Esophagus muscularis mucosa (tissue), 4 donors: ENCODE measurements at regions not wholly inside any gene's neighbourhood (a gene's known extent, or its start where the extent isn't known, plus 50 kb on each side); places are given as distances from the start of the nearest gene placed in this dataset.
"Not testable (repeated sequence)": the region's sequence is repeated elsewhere in the genome, so short reads cannot be mapped to it uniquely, and the experiment has no call there.

Experiments
- DNase-seq: peaks from one replicate; pipeline ENCODE4 v3.0.0-alpha.2; 2017; ENCODE audit errors: extremely low spot score
- H3K27ac ChIP-seq, 4 donors: fragments of 200-600 bp; sonication (generic); replicated peaks in 1 of 4; 1 replicate in 3 of 4; 2 replicates in 1 of 4; pipeline ENCODE4 v1.5.1; 2016 to 2019; ENCODE audit warnings: mild to moderate bottlenecking in 1 of 4
- H3K27me3 ChIP-seq, 4 donors: fragments of 200-600 bp; sonication (generic); one replicate each; pipeline versions ENCODE4 v1.5.1 to v1.6.0; 2016 to 2019
- H3K36me3 ChIP-seq, 4 donors: fragments of 200-600 bp; sonication (generic); one replicate each; pipeline ENCODE4 v1.5.1; 2016 to 2019
- H3K4me1 ChIP-seq, 4 donors: fragments of 200-600 bp; sonication (generic); one replicate each; pipeline ENCODE4 v1.5.1; 2016 to 2019
- H3K4me3 ChIP-seq, 4 donors: fragments of 200-600 bp; sonication (generic); 1 replicate in 2 of 4; 2 replicates in 2 of 4; pipeline ENCODE4 v1.5.1; 2016 to 2019; ENCODE audit warnings: mild to moderate bottlenecking in 4 of 4, moderate library complexity in 1 of 4
- H3K9me3 ChIP-seq, 4 donors: fragments of 200-600 bp; sonication (generic); 1 replicate in 3 of 4; 2 replicates in 1 of 4; pipeline ENCODE4 v1.5.1; 2016 to 2019
- EP300 ChIP-seq: sonication (generic); formaldehyde crosslinking; IDR thresholded peaks from one replicate; pipeline ENCODE4 v1.6.1; 2017; ENCODE audit warnings: antibody characterized with exemption
- POLR2A ChIP-seq: fragments of 450-650 bp; IDR thresholded peaks from one replicate; pipeline ENCODE4 v1.6.1; 2017; ENCODE audit warnings: antibody characterized with exemption, moderate library complexity, mild to moderate bottlenecking, low read depth
- POLR2AphosphoS5 ChIP-seq, 2 donors: sonication (generic); formaldehyde crosslinking; IDR thresholded peaks; one replicate each; pipeline ENCODE4 v1.6.1; 2017; ENCODE audit warnings: antibody characterized with exemption in 2 of 2
- whole genome bisulfite sequencing: methylation state at CpG from one replicate; pipeline ENCODE4 v1.1.5; 2018; 5-methylcytosine and 5-hydroxymethylcytosine counted together
- intact Hi-C: fragments of 100-400 bp; cut with DNase I; formaldehyde crosslinking; loops from one replicate; pipeline ENCODE4 v1.15.1; 2023
- TF ChIP-seq, protein P1 (sequence below), 3 experiments: fragments of 200-600 bp in 2 of 3; fragments of 450-650 bp in 1 of 3; sonication (generic) in 2 of 3; IDR thresholded peaks; one replicate each; pipeline ENCODE4 v1.5.1; 2017 to 2019; ENCODE audit warnings: antibody characterized with exemption in 3 of 3, mild to moderate bottlenecking in 2 of 3, moderate library complexity in 1 of 3

DNA sequence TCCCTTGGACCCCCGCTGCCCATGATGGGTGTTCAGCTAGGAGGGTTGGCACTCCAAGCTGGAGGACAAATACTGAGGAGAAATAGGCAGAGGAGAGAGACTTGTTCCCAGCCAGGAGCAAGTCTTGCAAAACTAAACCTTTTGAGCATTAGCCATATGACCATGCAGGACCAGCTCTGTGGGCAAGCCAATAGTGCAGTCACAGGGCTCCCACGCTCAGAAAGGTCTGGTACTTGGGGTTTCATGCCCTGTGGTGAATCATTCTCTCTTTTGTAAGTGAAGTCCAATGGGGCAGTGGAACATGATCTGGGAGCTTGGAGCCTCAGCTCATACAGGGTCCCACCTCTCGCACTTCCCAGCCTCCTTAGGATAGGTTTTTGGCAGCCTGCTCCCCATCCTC is 300.9 kb downstream of the BCOR start:
- Histone ChIP-seq H3K27ac (no peak overlapping the region), H3K4me3 (no peak overlapping the region), H3K27me3 (no peaks in the 10 kb centered on the region), H3K36me3 (no peaks in the 10 kb centered on the region), H3K4me1 (no peaks in the 10 kb centered on the region), H3K9me3 (peaks cover 0 to 11% (median 0%) of the 10 kb centered on the region in 4 donors)
- intact Hi-C loops = no loop called here
- DNase-seq = no peak
- TF ChIP-seq, protein P1, sequence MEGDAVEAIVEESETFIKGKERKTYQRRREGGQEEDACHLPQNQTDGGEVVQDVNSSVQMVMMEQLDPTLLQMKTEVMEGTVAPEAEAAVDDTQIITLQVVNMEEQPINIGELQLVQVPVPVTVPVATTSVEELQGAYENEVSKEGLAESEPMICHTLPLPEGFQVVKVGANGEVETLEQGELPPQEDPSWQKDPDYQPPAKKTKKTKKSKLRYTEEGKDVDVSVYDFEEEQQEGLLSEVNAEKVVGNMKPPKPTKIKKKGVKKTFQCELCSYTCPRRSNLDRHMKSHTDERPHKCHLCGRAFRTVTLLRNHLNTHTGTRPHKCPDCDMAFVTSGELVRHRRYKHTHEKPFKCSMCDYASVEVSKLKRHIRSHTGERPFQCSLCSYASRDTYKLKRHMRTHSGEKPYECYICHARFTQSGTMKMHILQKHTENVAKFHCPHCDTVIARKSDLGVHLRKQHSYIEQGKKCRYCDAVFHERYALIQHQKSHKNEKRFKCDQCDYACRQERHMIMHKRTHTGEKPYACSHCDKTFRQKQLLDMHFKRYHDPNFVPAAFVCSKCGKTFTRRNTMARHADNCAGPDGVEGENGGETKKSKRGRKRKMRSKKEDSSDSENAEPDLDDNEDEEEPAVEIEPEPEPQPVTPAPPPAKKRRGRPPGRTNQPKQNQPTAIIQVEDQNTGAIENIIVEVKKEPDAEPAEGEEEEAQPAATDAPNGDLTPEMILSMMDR (IDR thresholded peaks at IDR 0.05) = no peak
- TF ChIP-seq POLR2A = no peak
- no peak for TF ChIP-seq POLR2AphosphoS5 (IDR thresholded peaks at IDR 0.05)
- no peak for TF ChIP-seq EP300
- WGBS = 94% methylated on average over 2 of the region's 3 CpGs

GRCh38 chrX:39798488-39798887 is 299.3 kb downstream of the BCOR start:
- H3K27ac ChIP-seq, H3K27me3 ChIP-seq, H3K4me3 ChIP-seq, DNase-seq, H3K4me1 ChIP-seq, intact Hi-C loops, H3K36me3 ChIP-seq: not testable (repeated sequence)
- WGBS = 89% methylated on average over 2 of the region's 2 CpGs
- H3K9me3 ChIP-seq = peaks cover 0 to 11% (median 0%) of the 10 kb centered on the region in 4 donors

- no peaks in the 10 kb centered on the region for H3K27me3 ChIP-seq
- no peak overlapping the region for H3K4me3 ChIP-seq
- WGBS = 63% methylated on average over 11 of the region's 11 CpGs
- no peak overlapping the region for H3K27ac ChIP-seq
- no peaks in the 10 kb centered on the region for H3K9me3 ChIP-seq
- no peaks in the 10 kb centered on the region for H3K36me3 ChIP-seq
- no peaks in the 10 kb centered on the region for H3K4me1 ChIP-seq
- no peak for TF ChIP-seq POLR2A
- DNase-seq = no peak
- intact Hi-C loops = no loop called here
Observed at GRCh38 chrX:39802354-39802753, 295.4 kb downstream of the BCOR start.

DNA sequence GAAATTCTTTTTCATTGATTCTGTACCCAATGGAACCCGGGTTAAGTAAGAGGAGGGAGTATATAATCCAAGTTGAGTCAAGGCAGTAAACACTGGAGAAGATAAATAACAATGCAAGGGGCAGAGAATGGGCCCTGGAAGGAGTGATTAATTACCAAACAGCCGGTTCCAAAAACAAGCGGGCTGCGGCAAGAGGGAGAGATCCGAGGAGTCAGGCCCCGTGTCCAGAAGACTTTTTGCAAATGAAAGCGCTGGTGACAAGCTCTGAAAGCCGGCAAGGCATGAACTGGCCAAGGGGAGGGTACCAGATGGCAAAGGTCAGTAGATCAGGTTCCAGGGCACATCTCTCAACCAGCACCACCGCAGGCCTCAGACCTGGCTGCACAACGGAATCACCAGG is 294.9 kb downstream of the BCOR start:
- H3K9me3 ChIP-seq = no peaks in the 10 kb centered on the region
- H3K27ac ChIP-seq = no peak overlapping the region
- H3K36me3 ChIP-seq = no peaks in the 10 kb centered on the region
- DNase-seq = no peak
- no peaks in the 10 kb centered on the region for H3K27me3 ChIP-seq
- TF ChIP-seq, protein P1 (IDR thresholded peaks at IDR 0.05) = no peak
- TF ChIP-seq POLR2AphosphoS5 (IDR thresholded peaks at IDR 0.05) (no peak), EP300 (no peak), POLR2A (no peak)
- H3K4me1 ChIP-seq = peaks cover 0 to under 1% (median 0%) of the 10 kb centered on the region in 4 donors
- intact Hi-C loops = no loop called here
- H3K4me3 ChIP-seq = no peak overlapping the region
- 62% methylated on average over 8 of the region's 10 CpGs for WGBS

DNA sequence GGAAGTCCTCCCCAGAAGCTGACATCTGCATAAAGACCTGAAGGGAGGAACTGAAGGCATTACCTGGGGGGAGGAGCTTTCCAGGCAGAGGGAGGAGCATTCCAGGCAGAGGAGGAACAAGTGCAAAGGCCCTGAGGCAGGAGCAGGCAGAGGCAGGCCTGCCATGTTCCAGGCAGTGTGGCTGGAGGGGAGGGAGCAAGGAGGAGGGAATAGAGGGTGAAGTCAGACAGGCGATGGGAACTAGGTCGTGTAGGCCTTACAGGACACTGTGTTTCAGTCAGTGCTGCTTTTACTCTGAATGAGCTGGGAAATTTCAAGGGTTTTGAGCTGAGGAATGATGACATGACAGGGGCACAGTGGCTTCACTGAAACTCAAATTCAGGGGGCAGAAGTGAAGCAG is 292.7 kb downstream of the BCOR start:
- H3K27me3 ChIP-seq = no peaks in the 10 kb centered on the region
- no peak overlapping the region for H3K27ac ChIP-seq
- no peak for TF ChIP-seq POLR2A
- no peak for TF ChIP-seq EP300
- no peak for TF ChIP-seq POLR2AphosphoS5 (IDR thresholded peaks at IDR 0.05)
- TF ChIP-seq, protein P1 (IDR thresholded peaks at IDR 0.05) = no peak
- intact Hi-C loops = no loop called here
- H3K9me3 ChIP-seq = no peaks in the 10 kb centered on the region
- H3K4me1 ChIP-seq = peaks cover 0 to 17% (median 6%) of the 10 kb centered on the region in 4 donors
- DNase-seq = no peak
- H3K4me3 ChIP-seq = no peak overlapping the region
- WGBS = 80% methylated on average over 2 of the region's 2 CpGs
- no peaks in the 10 kb centered on the region for H3K36me3 ChIP-seq

DNA sequence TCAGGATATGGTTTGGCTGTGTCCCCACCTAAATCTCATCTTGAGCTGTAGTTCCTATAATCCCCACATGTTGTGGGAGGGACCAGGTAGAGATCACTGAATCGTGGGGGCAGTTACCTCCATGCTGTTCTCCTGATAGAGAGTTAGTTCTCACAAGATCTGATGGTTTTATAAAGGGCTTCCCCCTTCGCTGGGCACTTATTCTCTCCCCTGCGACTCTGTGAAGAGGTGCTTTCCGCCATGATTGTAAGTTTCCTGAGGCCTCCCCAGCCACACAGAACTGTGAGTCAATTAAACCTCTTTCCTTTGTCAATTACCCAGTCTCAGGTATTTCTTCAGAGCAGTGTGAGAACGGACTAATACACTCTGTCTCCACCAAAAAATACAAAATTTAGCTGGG is 291.9 kb downstream of the BCOR start:
- H3K27me3 ChIP-seq = no peaks in the 10 kb centered on the region
- TF ChIP-seq, protein P1 (IDR thresholded peaks at IDR 0.05) = no peak
- TF ChIP-seq EP300 (no peak), POLR2A (no peak), POLR2AphosphoS5 (IDR thresholded peaks at IDR 0.05) (no peak)
- no peak overlapping the region for H3K27ac ChIP-seq
- H3K4me3 ChIP-seq = no peak overlapping the region
- 85% methylated on average over 5 of the region's 5 CpGs for WGBS
- intact Hi-C loops = no loop called here
- H3K9me3 ChIP-seq = no peaks in the 10 kb centered on the region
- no peak for DNase-seq
- H3K36me3 ChIP-seq = no peaks in the 10 kb centered on the region
- peaks cover 0 to 17% (median 6%) of the 10 kb centered on the region in 4 donors for H3K4me1 ChIP-seq
